HAP-1 (cell line): ENCODE measurements at regions not wholly inside any gene's neighbourhood (a gene's known extent, or its start where the extent isn't known, plus 50 kb on each side); places are given as distances from the start of the nearest gene placed in this dataset.

Source experiments
- DNase-seq, 2 experiments: peaks; one replicate each; pipeline ENCODE4 v3.0.0-alpha.2; 2016 to 2020; ENCODE audit warnings: low spot score in 2 of 2
- H3K27me3 ChIP-seq: fragments of 250-450 bp; sonication (Bioruptor Pico); 2 replicates; pipeline ENCODE4 v1.5.1; 2020; ENCODE audit warnings: low read depth, mild to moderate bottlenecking, moderate library complexity
- H3K36me3 ChIP-seq: fragments of 250-450 bp; sonication (Bioruptor Pico); replicated peaks from 2 replicates; pipeline ENCODE4 v1.5.1; 2020; ENCODE audit warnings: mild to moderate bottlenecking
- H3K4me1 ChIP-seq: fragments of 250-450 bp; sonication (Bioruptor Pico); 2 replicates; pipeline ENCODE4 v1.5.1; 2020; ENCODE audit warnings: mild to moderate bottlenecking
- H3K4me3 ChIP-seq: fragments of 250-450 bp; sonication (Bioruptor Pico); 2 replicates; pipeline ENCODE4 v1.5.1; 2020; ENCODE audit warnings: mild to moderate bottlenecking, moderate library complexity
- H3K9me3 ChIP-seq: fragments of 250-450 bp; sonication (Bioruptor Pico); 2 replicates; pipeline ENCODE4 v1.5.1; 2020; ENCODE audit warnings: mild to moderate bottlenecking, moderate library complexity
- in situ Hi-C: fragments of 300-500 bp; cut with MboI; formaldehyde crosslinking; loops from 3 replicates; pipeline ENCODE4 v1.14.3; 2020; ENCODE audit warnings: low sequenced_read_pairs, inconsistent platforms, mixed read lengths

- Histone ChIP-seq H3K9me3 (no peaks in the 10 kb centered on the region), H3K4me1 (no peaks in the 10 kb centered on the region), H3K27me3 (no peaks in the 10 kb centered on the region), H3K36me3 (no peaks in the 10 kb centered on the region), H3K4me3 (no peak overlapping the region)
- in situ Hi-C loops, result no loop called here
- DNase-seq, result no peak
Observed at GRCh38 chr2:35301369-35301768, 1054.2 kb upstream of the CRIM1 start.

- in situ Hi-C loops, result no loop called here
- DNase-seq, result no peak
- no peaks in the 10 kb centered on the region for H3K27me3 ChIP-seq
- H3K9me3 ChIP-seq, result no peaks in the 10 kb centered on the region
- no peaks in the 10 kb centered on the region for H3K4me1 ChIP-seq
- no peaks in the 10 kb centered on the region for H3K36me3 ChIP-seq
- no peak overlapping the region for H3K4me3 ChIP-seq
Observed at GRCh38 chr2:35298493-35298892, 1057.1 kb upstream of the CRIM1 start.

GRCh38 chr2:35297403-35297802 lies 1058.2 kb upstream of the CRIM1 start:
- Histone ChIP-seq H3K9me3 (no peaks in the 10 kb centered on the region), H3K36me3 (no peaks in the 10 kb centered on the region), H3K4me1 (no peaks in the 10 kb centered on the region), H3K4me3 (no peak overlapping the region), H3K27me3 (no peaks in the 10 kb centered on the region)
- in situ Hi-C loops, result no loop called here
- no peak for DNase-seq

GRCh38 chr2:35294636-35295263 lies 1060.8 kb upstream of the CRIM1 start:
- no peaks in the 10 kb centered on the region for H3K9me3 ChIP-seq
- no peaks in the 10 kb centered on the region for H3K4me1 ChIP-seq
- no peaks in the 10 kb centered on the region for H3K36me3 ChIP-seq
- no peaks in the 10 kb centered on the region for H3K27me3 ChIP-seq
- no peak overlapping the region for H3K4me3 ChIP-seq
- in situ Hi-C loops, result no loop called here
- DNase-seq, result no peak

- no peaks in the 10 kb centered on the region for H3K36me3 ChIP-seq
- no peaks in the 10 kb centered on the region for H3K9me3 ChIP-seq
- no peaks in the 10 kb centered on the region for H3K4me1 ChIP-seq
- in situ Hi-C loops, result no loop called here
- H3K27me3 ChIP-seq, result no peaks in the 10 kb centered on the region
- DNase-seq, result no peak
- no peak overlapping the region for H3K4me3 ChIP-seq
Observed at GRCh38 chr2:35293261-35293660, 1062.3 kb upstream of the CRIM1 start.

- H3K9me3 ChIP-seq, result no peaks in the 10 kb centered on the region
- no peaks in the 10 kb centered on the region for H3K27me3 ChIP-seq
- no peak for DNase-seq
- no peaks in the 10 kb centered on the region for H3K4me1 ChIP-seq
- H3K4me3 ChIP-seq, result no peak overlapping the region
- no peaks in the 10 kb centered on the region for H3K36me3 ChIP-seq
- in situ Hi-C loops, result no loop called here
Observed at GRCh38 chr2:35292199-35292598, 1063.4 kb upstream of the CRIM1 start.

- Histone ChIP-seq H3K4me3 (no peak overlapping the region), H3K27me3 (no peaks in the 10 kb centered on the region), H3K36me3 (no peaks in the 10 kb centered on the region), H3K9me3 (no peaks in the 10 kb centered on the region), H3K4me1 (no peaks in the 10 kb centered on the region)
- in situ Hi-C loops, result no loop called here
- no peak for DNase-seq
Observed at GRCh38 chr2:35281702-35282101, 1073.9 kb upstream of the CRIM1 start.

GRCh38 chr2:35255826-35256225 lies 1099.8 kb upstream of the CRIM1 start:
- Histone ChIP-seq H3K27me3 (no peaks in the 10 kb centered on the region), H3K4me1 (no peaks in the 10 kb centered on the region), H3K4me3 (no peak overlapping the region), H3K36me3 (no peaks in the 10 kb centered on the region), H3K9me3 (no peaks in the 10 kb centered on the region)
- in situ Hi-C loops, result no loop called here
- no peak for DNase-seq

- Histone ChIP-seq H3K9me3 (no peaks in the 10 kb centered on the region), H3K4me3 (no peak overlapping the region), H3K27me3 (no peaks in the 10 kb centered on the region), H3K4me1 (no peaks in the 10 kb centered on the region), H3K36me3 (no peaks in the 10 kb centered on the region)
- no peak for DNase-seq
- in situ Hi-C loops, result no loop called here
Observed at GRCh38 chr2:35251156-35251555, 1104.4 kb upstream of the CRIM1 start.

- Histone ChIP-seq H3K36me3 (no peaks in the 10 kb centered on the region), H3K9me3 (no peaks in the 10 kb centered on the region), H3K27me3 (no peaks in the 10 kb centered on the region), H3K4me3 (no peak overlapping the region), H3K4me1 (no peaks in the 10 kb centered on the region; the same call in 1 of the 2 replicates)
- DNase-seq, result no peak
- in situ Hi-C loops, result no loop called here
Observed at GRCh38 chr2:35246702-35247101, 1108.9 kb upstream of the CRIM1 start.

- in situ Hi-C loops, result no loop called here
Observed at GRCh38 chr2:35228584-35228983, 1127.0 kb upstream of the CRIM1 start.

GRCh38 chr2:35220461-35220860 lies 1135.1 kb upstream of the CRIM1 start:
- no peaks in the 10 kb centered on the region for H3K36me3 ChIP-seq
- H3K4me1 ChIP-seq, result no peaks in the 10 kb centered on the region
- no peak for DNase-seq
- no peak overlapping the region for H3K4me3 ChIP-seq
- no peaks in the 10 kb centered on the region; the same call in 1 of the 2 replicates for H3K9me3 ChIP-seq
- H3K27me3 ChIP-seq, result no peaks in the 10 kb centered on the region
- in situ Hi-C loops, result no loop called here

More at GRCh38 chr2:35228584-35228983, 1127.0 kb upstream of the CRIM1 start:
- H3K4me3 ChIP-seq, result no peak overlapping the region
- H3K27me3 ChIP-seq, result no peaks in the 10 kb centered on the region
- H3K4me1 ChIP-seq, result no peaks in the 10 kb centered on the region; the same call in 1 of the 2 replicates
- H3K36me3 ChIP-seq, result no peaks in the 10 kb centered on the region
- H3K9me3 ChIP-seq, result no peaks in the 10 kb centered on the region
- peak in 1 of 2 experiments; percentile 4 for DNase-seq

- in situ Hi-C loops, result no loop called here
- H3K27me3 ChIP-seq, result no peaks in the 10 kb centered on the region
- no peak overlapping the region for H3K4me3 ChIP-seq
- no peaks in the 10 kb centered on the region for H3K4me1 ChIP-seq
- H3K9me3 ChIP-seq, result no peaks in the 10 kb centered on the region
- H3K36me3 ChIP-seq, result no peaks in the 10 kb centered on the region
- no peak for DNase-seq
Observed at GRCh38 chr2:35204881-35205280, 1150.7 kb upstream of the CRIM1 start.

GRCh38 chr2:35204323-35204722 lies 1151.3 kb upstream of the CRIM1 start:
- Histone ChIP-seq H3K4me1 (no peaks in the 10 kb centered on the region), H3K36me3 (no peaks in the 10 kb centered on the region), H3K9me3 (no peaks in the 10 kb centered on the region), H3K27me3 (no peaks in the 10 kb centered on the region), H3K4me3 (no peak overlapping the region)
- in situ Hi-C loops, result no loop called here
- no peak for DNase-seq

GRCh38 chr2:35199298-35199697 lies 1156.3 kb upstream of the CRIM1 start:
- DNase-seq, result no peak
- Histone ChIP-seq H3K27me3 (no peaks in the 10 kb centered on the region), H3K9me3 (no peaks in the 10 kb centered on the region), H3K36me3 (no peaks in the 10 kb centered on the region), H3K4me3 (no peak overlapping the region), H3K4me1 (no peaks in the 10 kb centered on the region)
- in situ Hi-C loops, result no loop called here
